ENCODE measurements at regions not wholly inside any gene's neighbourhood (a gene's known extent, or its start where the extent isn't known, plus 50 kb on each side); places are given as distances from the start of the nearest gene placed in this dataset.

- TF ChIP-seq ATF2 (IDR thresholded peaks at IDR 0.05; ENCODE audit: low read length), result no peak
- TF ChIP-seq SP1 (IDR thresholded peaks at IDR 0.05; ENCODE audit: low read depth, low read length), result no peak
- no peak for TF ChIP-seq EGR1 (IDR thresholded peaks at IDR 0.05; ENCODE audit: borderline replicate concordance, low read depth, low read length)
- TF ChIP-seq GABPA (IDR thresholded peaks at IDR 0.05; ENCODE audit: borderline replicate concordance, insufficient read depth, low read length), result no peak
- no peak for TF ChIP-seq CBX5 (IDR thresholded peaks at IDR 0.05; ENCODE audit: low read depth, low read length)
- no peak for TF ChIP-seq POU5F1 (IDR thresholded peaks at IDR 0.05; ENCODE audit: low read depth, low read length)
Measured at GRCh38 chr1:22248746-22249145, 105.8 kb upstream of the WNT4 start (continued).

All from H1 (cell line).